LHCN-M2 (cell line): ENCODE measurements at regions not wholly inside any gene's neighbourhood (a gene's known extent, or its start where the extent isn't known, plus 50 kb on each side); places are given as distances from the start of the nearest gene placed in this dataset.
A peak's percentile ranks its signal among the peaks of the same experiment; 100 is the strongest.

Experiments
- DNase-seq: peaks from one replicate; pipeline ENCODE4 v3.0.0-alpha.2; 2012; ENCODE audit warnings: low read depth

- no peak for DNase-seq
Observed at GRCh38 chr12:88251798-88252197, 109.7 kb downstream of the TMTC3 start.

GRCh38 chr12:88253371-88253978 lies 111.4 kb downstream of the TMTC3 start:
- DNase-seq, result no peak

DNA sequence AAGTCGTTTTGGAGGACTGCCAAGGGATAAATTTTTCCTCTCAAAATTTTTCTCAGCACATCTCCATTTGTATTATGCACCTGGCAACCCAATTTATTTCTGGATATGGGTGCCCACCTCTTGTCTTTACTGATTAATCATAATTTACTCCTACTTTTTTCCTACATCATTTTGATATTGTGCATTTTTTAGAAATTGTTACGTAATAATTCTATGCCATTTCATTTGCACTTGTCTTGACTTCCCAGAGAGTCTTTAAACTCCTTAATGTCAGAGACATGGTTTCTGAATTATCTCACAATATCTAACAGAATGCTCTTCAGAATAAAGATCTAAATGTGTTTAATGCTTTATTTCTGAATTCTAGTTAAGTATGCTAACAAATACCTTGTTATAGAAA lies 113.1 kb downstream of the TMTC3 start:
- DNase-seq, result no peak

GRCh38 chr12:88255847-88256246 lies 113.7 kb downstream of the TMTC3 start:
- DNase-seq, result no peak

GRCh38 chr12:88258396-88258795 lies 116.3 kb downstream of the TMTC3 start:
- DNase-seq, result no peak

DNA sequence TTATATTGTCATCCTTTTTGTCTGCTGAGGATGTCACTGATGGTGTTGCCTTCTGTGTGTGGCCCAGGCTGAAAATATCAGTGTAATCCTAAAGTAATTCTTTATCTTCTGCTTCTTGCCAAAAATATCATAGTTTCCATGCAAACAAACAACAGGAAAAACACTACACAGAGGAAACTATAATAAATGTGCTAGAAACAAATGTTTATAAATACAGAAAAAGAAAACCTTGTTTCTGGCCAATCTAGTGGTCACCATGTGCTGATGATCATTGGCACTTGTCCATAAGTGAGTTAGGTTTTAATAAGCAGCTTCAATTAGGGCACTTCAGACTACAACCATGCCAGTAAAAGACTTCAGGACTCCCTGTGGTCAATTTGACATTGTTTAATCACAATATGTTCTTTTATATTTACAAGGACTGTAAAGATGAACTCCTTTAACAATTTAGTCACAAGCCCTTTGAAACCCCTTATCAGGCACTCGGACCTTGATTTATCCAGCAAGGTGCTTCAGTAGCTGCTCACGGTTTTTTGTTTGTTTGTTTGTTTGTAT lies 124.8 kb downstream of the TMTC3 start:
- DNase-seq, result peak; percentile 15

DNA sequence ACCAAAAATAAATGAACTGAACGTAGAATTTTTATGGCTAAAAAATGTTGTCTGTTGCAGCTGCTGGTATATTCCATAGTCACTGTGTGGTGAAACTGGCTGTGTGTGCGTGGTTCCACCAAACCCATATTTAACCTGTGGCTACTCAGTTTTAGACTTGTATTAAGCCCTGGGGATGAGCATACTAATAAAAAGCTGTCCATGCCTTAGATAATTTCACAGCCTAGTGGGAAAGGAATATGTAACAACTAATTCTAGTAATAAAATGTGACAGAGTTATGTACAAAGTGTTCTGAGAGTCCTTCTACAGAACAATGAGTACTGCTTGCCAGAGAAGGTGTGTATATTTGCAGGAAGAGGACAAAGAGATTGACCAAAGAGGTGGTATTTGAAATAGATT lies 125.5 kb downstream of the TMTC3 start:
- DNase-seq, result no peak

GRCh38 chr12:88272456-88272855 lies 130.3 kb downstream of the TMTC3 start:
- no peak for DNase-seq

- no peak for DNase-seq
Observed at GRCh38 chr12:88273450-88273849, 131.3 kb downstream of the TMTC3 start.

- no peak for DNase-seq
Observed at GRCh38 chr12:88273875-88274274, 131.8 kb downstream of the TMTC3 start.

DNA sequence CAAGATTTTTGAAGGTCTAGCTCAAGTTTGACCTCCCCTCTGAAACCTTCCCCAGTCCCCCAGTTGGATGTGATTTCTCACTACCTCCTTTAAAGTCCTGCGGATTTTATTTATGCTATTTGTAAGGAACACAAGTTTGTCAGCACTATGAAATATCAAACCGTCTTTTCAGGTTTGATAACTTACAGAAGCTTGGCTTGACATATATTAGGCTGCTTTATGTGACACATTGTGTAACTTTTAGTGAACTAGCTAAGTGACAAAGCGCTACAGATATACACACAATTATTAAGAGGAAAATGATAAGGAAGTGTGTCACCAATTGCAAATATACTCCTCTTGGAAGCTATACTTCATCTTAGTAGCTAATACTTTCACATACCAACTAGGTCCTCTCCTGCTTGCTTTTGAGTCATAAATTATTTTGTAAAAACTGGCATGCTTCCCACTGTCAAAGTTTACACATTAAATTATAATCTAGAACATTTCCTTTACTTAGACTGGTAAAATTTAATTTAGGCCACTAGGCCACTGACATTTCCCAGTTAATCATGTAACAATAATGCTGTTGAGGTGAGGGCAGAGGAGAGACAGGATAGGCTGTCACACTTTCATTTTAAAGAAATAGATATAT lies 149.5 kb downstream of the TMTC3 start:
- no peak for DNase-seq

- no peak for DNase-seq
Observed at GRCh38 chr12:88298014-88298682, 156.0 kb downstream of the TMTC3 start.

GRCh38 chr12:88298761-88299242 lies 156.7 kb downstream of the TMTC3 start:
- peak; percentile 62 for DNase-seq

DNA sequence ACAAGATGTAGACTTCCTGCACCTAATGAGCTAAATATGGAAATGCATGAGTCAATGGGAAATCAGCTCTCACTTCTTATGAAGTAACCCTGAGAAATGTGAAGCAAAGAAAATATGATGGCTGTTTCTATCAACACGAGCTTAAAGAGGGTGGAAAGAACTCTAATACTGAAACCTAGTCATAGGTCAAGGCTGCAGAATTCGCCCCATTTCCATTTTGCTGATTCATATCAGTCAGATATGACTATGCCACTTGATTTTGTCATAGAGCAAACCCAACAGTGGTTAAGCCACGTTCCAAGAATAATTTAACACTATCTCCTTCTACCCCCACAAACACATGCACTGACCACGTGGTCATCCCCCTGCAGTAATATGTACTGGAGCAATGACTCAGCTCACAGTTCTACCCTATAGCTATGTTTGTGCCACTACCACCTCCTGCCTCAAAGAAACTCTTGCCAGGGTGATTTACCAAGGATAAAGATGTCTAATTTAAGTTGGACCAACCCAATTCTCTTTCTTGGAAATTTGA lies 157.5 kb downstream of the TMTC3 start:
- DNase-seq, result peak; percentile 98

GRCh38 chr12:88300931-88301330 lies 158.8 kb downstream of the TMTC3 start:
- DNase-seq, result no peak

GRCh38 chr12:88303335-88303734 lies 161.2 kb downstream of the TMTC3 start:
- DNase-seq, result no peak

DNA sequence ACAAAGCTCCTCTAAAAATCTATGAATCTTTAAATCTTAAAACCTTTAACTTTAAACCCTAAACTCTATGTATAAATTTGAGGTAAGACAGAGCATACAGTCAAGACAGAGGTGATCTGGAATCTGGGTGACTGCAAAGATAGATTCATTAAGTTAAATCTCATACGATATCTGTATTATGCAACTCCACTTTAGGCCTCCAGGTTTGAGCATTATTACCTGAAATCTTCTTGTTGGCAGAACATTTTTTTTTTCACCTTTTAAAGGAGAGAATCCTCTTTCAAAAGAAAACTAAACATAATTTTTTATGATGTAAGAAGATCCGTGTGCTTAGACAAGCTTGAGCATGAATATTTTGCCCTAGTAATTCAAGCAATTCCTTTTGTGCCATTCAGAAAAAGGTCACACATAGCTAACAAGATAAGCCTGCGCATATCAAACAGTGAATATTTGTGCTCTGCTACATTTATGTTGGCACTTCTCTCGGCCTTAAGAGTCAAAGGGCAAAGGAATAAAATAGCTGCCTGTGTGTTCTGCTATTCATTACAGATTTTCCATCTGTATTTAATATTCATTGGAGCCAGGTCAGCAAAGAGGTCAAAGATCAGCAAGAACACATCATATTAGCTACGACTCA lies 163.3 kb downstream of the TMTC3 start:
- DNase-seq, result no peak

DNA sequence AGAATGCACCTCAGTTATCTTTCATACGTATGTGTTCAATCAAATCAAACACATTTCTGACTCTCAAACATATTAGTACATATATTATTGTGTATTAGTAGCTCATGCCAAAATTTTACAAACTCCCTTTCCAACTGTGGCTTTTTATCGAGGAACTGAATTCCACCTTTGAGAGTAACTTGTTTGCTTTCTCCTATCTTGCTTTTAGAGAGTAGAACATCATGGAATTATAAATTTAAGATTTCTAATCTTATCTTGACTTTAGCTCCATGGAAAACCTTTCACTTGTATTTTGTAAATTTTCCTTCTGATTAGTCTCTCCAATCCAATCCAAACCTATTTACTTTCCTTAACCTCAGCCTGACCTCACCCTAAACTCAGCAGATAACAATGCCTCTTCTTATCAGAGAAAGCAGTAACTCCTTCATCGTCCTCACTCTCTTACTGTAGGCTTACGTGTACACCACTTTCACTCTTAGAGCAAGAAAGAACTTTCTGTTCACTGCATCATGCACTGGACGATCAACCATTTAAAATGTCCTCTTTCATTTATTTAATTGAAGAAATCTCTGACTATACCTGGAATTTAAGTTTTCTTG lies 164.5 kb downstream of the TMTC3 start:
- DNase-seq, result no peak

- no peak for DNase-seq
Observed at GRCh38 chr12:88307961-88308360, 165.9 kb downstream of the TMTC3 start.

- peak; percentile 58 for DNase-seq
Observed at GRCh38 chr12:88308825-88309224, 166.7 kb downstream of the TMTC3 start.

GRCh38 chr12:88309546-88309945 lies 167.4 kb downstream of the TMTC3 start:
- peak; percentile 75 for DNase-seq
